Mesodermal cell (in vitro differentiated cells): ENCODE measurements at regions not wholly inside any gene's neighbourhood (a gene's known extent, or its start where the extent isn't known, plus 50 kb on each side); places are given as distances from the start of the nearest gene placed in this dataset.

Experiments
- H3K27ac ChIP-seq: 2 replicates; pipeline ENCODE4 v1.7.0; 2013; ENCODE audit warnings: mild to moderate bottlenecking, low read depth, low read length, moderate library complexity; ENCODE audit not compliant: severe bottlenecking
- H3K36me3 ChIP-seq: 2 replicates; pipeline ENCODE4 v1.7.1; 2013; ENCODE audit warnings: mild to moderate bottlenecking, low read length, moderate library complexity; ENCODE audit not compliant: control insufficient read depth, insufficient read depth
- H3K4me1 ChIP-seq: one replicate; pipeline ENCODE4 v1.7.1; 2013; ENCODE audit warnings: mild to moderate bottlenecking, low read length; ENCODE audit not compliant: insufficient read depth, control insufficient read depth, poor library complexity, severe bottlenecking
- H3K4me3 ChIP-seq: 2 replicates; pipeline ENCODE4 v1.7.0; 2013; ENCODE audit warnings: low read length, control low read depth, mild to moderate bottlenecking; ENCODE audit not compliant: insufficient read depth, poor library complexity, severe bottlenecking; ENCODE audit errors: extremely low read depth
- H3K9me3 ChIP-seq: 2 replicates; pipeline ENCODE4 v1.7.1; 2013; ENCODE audit warnings: mild to moderate bottlenecking, low read length, moderate library complexity; ENCODE audit not compliant: control insufficient read depth
- WGBS, 2 experiments: methylation state at CpG; one replicate each; pipeline ENCODE4 v1.1.5; 2013; ENCODE audit warnings: missing lambda C conversion rate in 2 of 2; ENCODE audit not compliant: insufficient coverage in 2 of 2; 5-methylcytosine and 5-hydroxymethylcytosine counted together

DNA sequence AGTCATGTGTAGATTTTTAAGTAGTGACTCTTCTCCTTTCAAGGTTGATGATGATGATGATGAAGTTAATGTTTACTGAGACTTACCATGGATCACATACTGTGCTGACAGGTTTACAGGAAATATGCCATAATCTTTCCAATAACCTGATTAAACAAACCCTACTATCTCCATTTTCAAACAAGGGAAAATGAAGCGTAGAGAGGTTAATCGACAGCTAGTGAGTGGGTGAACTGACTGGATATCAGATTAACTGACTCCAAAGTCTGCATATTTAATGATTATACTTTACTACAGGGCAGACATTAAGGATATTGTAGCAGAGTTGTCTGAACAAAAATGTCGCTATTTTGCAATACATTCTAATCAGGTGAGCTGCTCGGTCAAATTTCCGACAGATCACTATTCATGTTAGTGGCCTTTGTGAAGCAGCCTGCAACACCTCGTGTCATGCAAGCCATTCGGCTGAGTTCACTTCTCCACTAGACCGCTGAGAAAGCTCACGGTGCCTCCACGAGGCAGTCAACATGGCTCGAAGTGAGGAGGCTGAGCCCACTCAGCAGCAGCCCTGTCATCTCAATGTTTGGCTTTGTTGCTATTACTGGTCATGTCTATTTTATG is 264.2 kb downstream of the NFKBIZ start:
- H3K27ac ChIP-seq: no peak overlapping the region
- no peak overlapping the region for H3K4me3 ChIP-seq
- WGBS, 2 experiments: 86 to 100% methylated on average over 3 to 9 of the region's 11 CpGs
- no peaks in the 10 kb centered on the region for H3K36me3 ChIP-seq
- H3K9me3 ChIP-seq: no peaks in the 10 kb centered on the region
- H3K4me1 ChIP-seq: no peaks in the 10 kb centered on the region

DNA sequence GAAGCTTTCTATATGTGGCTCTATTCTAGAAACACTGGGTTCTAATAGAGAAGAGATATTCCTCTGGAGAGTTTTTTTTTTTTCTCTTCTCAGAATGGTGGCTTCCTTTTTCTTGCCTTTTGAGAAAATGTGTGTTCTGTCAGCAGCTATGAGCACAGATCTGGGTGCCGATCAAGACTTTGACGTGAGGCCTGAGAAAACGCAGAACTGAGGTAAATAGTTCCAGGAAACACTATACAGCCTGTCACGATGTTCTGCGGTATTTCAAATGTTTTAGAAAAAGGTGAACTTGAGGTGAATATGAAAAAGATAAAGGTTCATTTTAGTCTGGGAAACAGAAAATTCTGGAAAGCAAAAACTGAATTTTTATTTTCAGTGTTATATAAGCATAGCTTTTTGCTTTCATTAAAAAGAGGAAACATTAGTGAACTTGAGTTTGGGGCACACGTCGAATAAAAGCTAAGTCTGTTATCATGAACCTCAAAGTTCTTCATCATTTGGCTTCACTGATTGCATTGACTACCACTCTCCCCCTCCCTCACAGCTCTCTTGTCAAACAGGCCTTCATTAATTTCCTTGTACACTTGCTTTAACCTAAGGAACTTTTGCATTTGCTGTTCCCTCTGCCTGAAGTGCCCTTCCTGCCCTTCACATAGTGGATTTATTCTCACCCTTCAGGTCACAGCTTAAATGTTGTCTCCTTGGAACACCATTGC is 265.1 kb downstream of the NFKBIZ start:
- Histone ChIP-seq H3K36me3 (no peaks in the 10 kb centered on the region), H3K4me1 (no peaks in the 10 kb centered on the region), H3K9me3 (no peaks in the 10 kb centered on the region), H3K27ac (no peak overlapping the region), H3K4me3 (no peak overlapping the region)
- 92 to 98% methylated on average over 7 of the region's 7 CpGs for WGBS, 2 experiments

DNA sequence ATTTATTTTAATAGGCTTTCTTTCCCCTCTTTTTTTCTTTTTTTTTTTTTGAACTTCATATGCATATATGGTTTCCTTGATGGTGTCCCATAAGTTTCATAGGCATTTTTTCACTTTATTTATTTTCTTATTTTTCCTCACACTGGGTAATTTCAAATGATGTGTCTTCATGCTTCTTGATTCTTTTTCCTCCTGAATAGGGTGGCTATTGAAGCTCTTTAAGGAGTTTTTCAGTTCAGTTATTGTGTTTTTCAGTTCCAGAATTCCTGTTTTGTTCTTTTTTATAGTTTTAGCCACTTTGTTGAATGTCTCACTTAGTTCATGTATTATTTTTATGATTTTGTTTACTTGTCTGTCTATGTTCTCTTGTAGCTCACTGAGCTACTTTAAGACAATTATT is 273.2 kb downstream of the NFKBIZ start:
- Histone ChIP-seq H3K4me1 (no peaks in the 10 kb centered on the region), H3K4me3 (no peak overlapping the region), H3K36me3 (no peaks in the 10 kb centered on the region), H3K27ac (no peak overlapping the region), H3K9me3 (no peaks in the 10 kb centered on the region)

DNA sequence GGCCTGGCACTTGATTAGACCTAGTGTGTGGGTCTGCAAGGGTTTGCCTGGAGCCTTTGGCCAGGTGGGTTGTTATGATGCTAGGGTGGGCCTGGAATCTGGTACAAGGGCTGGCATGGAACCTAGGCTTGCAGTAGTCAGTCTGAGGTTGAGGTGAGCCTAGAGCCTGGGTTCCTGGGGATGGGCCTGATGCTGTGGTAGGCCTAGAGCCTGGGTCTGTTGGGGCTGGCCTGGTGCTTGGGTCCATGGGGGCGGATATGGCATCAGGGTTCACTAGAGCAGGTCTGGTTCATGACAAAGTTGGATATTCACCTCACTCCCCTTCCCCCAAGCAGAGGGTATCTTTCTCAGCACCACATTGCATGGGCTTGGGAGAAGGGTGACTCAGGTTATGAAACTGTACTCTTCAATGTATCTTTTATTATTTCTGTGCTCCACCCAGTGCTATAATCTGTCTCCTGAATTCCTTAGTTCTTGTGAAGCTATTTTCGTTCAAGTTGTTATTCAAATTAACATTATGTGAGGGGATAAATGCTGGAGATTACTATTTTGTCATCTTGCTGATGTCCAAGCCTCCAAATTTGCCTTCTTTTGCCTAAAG is 274.4 kb downstream of the NFKBIZ start:
- WGBS, 2 experiments: 40% methylated on average over 1 of the region's 2 CpGs; no CpG with 5 or more reads in 1 of the 2 experiments
- no peaks in the 10 kb centered on the region for H3K9me3 ChIP-seq
- no peak overlapping the region for H3K4me3 ChIP-seq
- no peaks in the 10 kb centered on the region for H3K4me1 ChIP-seq
- no peak overlapping the region for H3K27ac ChIP-seq
- no peaks in the 10 kb centered on the region for H3K36me3 ChIP-seq

DNA sequence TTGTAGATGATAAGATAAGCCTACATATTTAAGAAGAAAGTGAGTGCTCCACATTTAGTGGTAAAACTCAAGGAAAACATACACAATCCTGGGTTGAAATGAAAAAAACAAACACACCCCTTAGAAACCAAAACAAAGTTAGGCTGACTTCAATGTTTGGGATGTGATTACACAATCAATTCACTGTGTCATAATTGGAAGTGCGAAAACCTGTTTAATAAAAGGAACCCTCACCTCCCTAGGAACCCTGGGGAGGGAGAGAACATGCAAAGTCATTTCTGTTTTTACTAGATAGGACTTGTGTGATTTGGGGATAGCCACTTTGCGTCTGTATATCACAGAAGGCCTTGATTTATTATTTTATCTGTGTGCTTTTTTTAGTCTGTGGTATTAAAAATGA is 275.0 kb downstream of the NFKBIZ start:
- no CpG with 5 or more reads among the region's 2 CpGs for WGBS, 2 experiments

DNA sequence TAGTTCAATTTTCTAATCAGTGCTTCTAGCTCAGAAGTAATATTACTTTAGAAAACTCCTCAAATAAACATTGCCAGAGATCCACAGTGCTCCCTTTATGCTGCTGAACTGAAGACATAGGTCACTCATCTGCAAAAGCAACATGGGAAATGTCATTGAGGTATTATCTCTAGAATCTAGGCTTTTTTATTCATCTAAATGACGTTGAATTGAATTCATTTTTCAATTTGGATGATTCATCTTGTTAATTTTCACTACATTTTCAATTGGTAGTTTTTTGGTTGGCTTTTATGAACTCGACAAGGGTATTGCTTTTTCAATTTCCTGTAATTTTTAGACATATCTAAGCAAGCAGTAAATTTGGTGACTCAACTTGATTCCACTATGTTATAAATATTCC is 275.4 kb downstream of the NFKBIZ start:
- no peaks in the 10 kb centered on the region for H3K9me3 ChIP-seq
- H3K36me3 ChIP-seq: no peaks in the 10 kb centered on the region
- H3K4me3 ChIP-seq: no peak overlapping the region
- H3K27ac ChIP-seq: no peak overlapping the region
- no CpG with 5 or more reads among the region's 2 CpGs for WGBS, 2 experiments
- peaks cover 3% of the 10 kb centered on the region for H3K4me1 ChIP-seq

More for the DNA sequence above, 275.0 kb downstream of the NFKBIZ start:
- Histone ChIP-seq H3K36me3 (no peaks in the 10 kb centered on the region), H3K9me3 (no peaks in the 10 kb centered on the region), H3K4me1 (no peaks in the 10 kb centered on the region), H3K4me3 (no peak overlapping the region), H3K27ac (no peak overlapping the region)

DNA sequence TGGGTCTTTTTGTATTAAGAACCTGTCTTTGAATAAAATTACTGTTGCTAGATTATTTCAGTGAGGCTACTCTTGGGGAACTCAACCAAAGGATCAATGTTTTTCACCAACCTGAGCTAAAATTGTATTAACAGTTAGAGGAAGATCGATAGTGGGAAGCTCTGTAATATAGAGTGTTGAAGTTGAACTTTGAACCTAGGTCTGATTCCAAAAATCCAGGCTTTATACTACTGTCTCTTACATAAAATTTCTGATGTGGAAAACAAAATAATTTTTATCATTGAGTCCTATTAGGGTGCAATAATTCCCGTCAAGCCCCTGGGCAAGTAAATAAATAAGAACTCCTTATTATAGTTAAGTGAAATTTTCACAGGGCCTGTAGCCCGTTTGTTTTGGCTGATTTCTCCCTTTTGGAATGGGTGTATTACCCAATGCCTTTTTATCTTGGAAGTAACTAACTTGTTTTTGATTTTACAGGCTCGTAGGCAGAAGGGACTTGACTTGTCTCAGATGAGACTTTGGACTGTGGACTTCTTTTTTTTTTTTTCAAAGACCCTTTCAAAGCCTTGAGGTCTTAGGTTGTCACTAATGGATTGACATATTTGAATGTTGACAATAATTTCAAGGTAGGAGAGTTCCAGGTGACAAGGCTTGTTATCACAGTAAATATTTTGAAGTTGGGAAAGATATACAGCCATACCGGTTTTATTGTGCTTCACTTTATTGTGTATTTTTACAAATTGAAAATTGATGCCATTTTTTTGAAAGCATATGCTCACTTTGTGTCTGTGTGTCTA is 276.1 kb downstream of the NFKBIZ start:
- H3K4me1 ChIP-seq: peaks cover 6% of the 10 kb centered on the region
- 100% methylated on average over 2 of the region's 5 CpGs; no CpG with 5 or more reads in 1 of the 2 experiments for WGBS, 2 experiments
- no peaks in the 10 kb centered on the region for H3K9me3 ChIP-seq
- no peak overlapping the region for H3K27ac ChIP-seq
- H3K36me3 ChIP-seq: no peaks in the 10 kb centered on the region
- no peak overlapping the region for H3K4me3 ChIP-seq

DNA sequence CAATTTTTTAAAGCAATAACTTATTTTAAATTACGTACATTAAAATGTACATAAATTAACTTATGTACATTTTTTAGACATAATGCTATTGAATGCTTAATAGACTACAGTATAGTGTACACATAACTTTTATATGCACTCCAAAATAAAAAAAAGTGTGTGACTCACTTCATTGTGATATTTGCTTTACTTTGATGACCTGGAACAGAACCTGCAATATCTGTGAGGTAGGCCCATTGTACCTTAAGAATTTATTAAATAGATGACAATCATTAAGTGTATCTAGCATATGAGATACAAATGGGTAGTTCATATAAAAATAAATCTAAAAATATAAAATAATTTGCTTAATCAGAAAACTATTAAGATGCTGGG is 276.7 kb downstream of the NFKBIZ start:
- Histone ChIP-seq H3K36me3 (no peaks in the 10 kb centered on the region), H3K4me1 (peaks cover 6% of the 10 kb centered on the region), H3K4me3 (no peak overlapping the region), H3K9me3 (no peaks in the 10 kb centered on the region), H3K27ac (no peak overlapping the region)
- no CpG with 5 or more reads among the region's 1 CpG for WGBS, 2 experiments

DNA sequence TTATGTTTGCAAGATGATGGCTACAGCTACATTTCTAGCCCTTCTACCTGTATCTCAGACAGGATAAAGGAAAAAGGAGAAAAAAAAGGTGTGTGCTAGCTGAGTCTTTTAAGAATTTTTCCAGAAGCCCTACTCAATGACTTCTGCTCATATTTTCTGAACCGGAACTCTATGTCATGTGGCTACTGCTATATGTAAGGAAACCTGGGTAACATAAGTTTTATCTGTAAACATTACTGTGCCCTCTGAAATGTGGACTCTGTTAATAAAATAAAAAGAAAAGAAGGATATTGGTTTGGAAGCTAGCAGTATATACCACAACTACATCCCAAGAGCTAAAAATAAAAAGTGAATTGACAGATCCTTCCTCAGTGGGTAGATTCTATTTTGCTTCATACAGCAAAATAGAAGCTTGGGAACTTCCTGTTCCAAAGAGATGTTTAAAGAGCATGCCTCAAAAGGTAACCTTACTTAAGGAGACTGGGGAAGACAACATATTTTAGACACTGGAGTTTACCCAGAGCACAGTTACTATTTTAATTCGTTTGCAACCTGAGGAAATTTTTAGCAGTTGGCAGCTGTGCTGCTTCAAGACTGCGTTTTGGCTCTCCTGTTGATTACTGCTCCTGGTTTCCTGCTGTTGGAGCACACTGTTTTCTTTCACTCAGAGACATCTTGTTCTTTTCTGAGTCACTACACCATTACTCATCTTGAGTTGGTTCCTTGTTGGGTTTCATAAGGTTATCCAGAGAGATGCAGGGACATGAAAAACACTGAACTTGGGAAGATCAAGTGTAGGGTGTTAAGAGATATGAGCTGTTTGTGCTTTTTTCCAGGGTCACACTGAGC is 280.7 kb downstream of the NFKBIZ start:
- peak overlapping the region; percentile 62 for H3K27ac ChIP-seq

DNA sequence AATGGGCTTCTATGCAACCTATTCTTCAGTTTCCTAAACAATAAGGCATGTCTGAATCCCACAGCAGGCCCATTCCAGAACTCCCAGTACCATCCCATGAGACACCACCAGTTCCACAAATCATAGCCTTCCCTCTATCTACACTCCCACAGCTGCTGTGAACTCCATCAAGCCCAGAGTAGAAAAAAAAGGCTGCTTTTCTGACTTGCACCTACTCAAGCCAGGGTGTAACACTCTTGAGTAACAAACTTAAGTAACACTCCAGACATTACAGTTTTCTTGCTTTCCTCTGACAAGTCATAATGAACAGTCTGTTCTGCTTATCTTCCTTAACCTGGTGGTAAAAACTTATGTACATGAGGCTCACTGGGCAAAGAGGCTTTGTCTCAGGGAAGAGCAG is 283.1 kb downstream of the NFKBIZ start:
- no peak overlapping the region for H3K4me3 ChIP-seq
- no peak overlapping the region for H3K27ac ChIP-seq
- H3K4me1 ChIP-seq: peaks cover 6% of the 10 kb centered on the region
- H3K9me3 ChIP-seq: no peaks in the 10 kb centered on the region
- H3K36me3 ChIP-seq: no peaks in the 10 kb centered on the region

More for the DNA sequence above, 280.7 kb downstream of the NFKBIZ start:
- H3K9me3 ChIP-seq: no peaks in the 10 kb centered on the region
- H3K4me3 ChIP-seq: no peak overlapping the region
- WGBS, 2 experiments: 86 to 92% methylated on average over 2 to 3 of the region's 3 CpGs
- peaks cover 6% of the 10 kb centered on the region for H3K4me1 ChIP-seq
- H3K36me3 ChIP-seq: no peaks in the 10 kb centered on the region
